GM10248 (cell line): ENCODE measurements at regions not wholly inside any gene's neighbourhood (a gene's known extent, or its start where the extent isn't known, plus 50 kb on each side); places are given as distances from the start of the nearest gene placed in this dataset.

ENCODE experiments used
- CTCF ChIA-PET: fragments of 300-600 bp; sonication (Branson Sonifier 250); formaldehyde crosslinking; extraction: SDS; loops from one replicate; lab custom pipeline; 2021; ENCODE audit warnings: antibody characterized with exemption; lab: Yijun Ruan, JAX
- POLR2A ChIA-PET: fragments of 350-650 bp; sonication (Branson Sonifier 250); formaldehyde crosslinking; extraction: SDS; loops from one replicate; lab custom pipeline; 2020; ENCODE audit warnings: antibody characterized with exemption; lab: Yijun Ruan, JAX
- DNase-seq: peaks from one replicate; pipeline ENCODE4 v3.0.0; 2012; ENCODE audit errors: extremely low spot score
- CTCF ChIP-seq: IDR thresholded peaks from 2 replicates; pipeline ENCODE4 v1.5.1; 2012; ENCODE audit warnings: mild to moderate bottlenecking, low read depth; ENCODE audit errors: extremely low read depth, missing control alignments, control extremely low read depth

- TF ChIP-seq CTCF, result no peak
- CTCF ChIA-PET, result interaction anchor here (0.8 to 1.0 kb wide), 2 partner anchors 17 to 20 kb away, joined by 3 read pairs; no protein-coding TSS in a partner anchor
- POLR2A ChIA-PET, result no interaction called here
- no peak for DNase-seq
These were observed 182.9 kb upstream of the NCAM1 start for GRCh38 chr11:112778091-112778876.

GRCh38 chr11:112778877-112779266 lies 182.3 kb upstream of the NCAM1 start:
- CTCF ChIA-PET, result interaction anchor here (0.8 kb wide), 1 partner anchor 17 kb away, joined by 3 read pairs; no protein-coding TSS in a partner anchor
- DNase-seq, result no peak
- POLR2A ChIA-PET, result no interaction called here
- no peak for TF ChIP-seq CTCF

GRCh38 chr11:112780351-112781087 lies 180.7 kb upstream of the NCAM1 start:
- no peak for TF ChIP-seq CTCF
- ChIA-PET CTCF (no interaction called here), POLR2A (no interaction called here)
- no peak for DNase-seq

- ChIA-PET CTCF (interaction anchor here (0.8 to 1.0 kb wide), 3 partner anchors 14 to 506 kb away, joined by 3 read pairs; no protein-coding TSS in a partner anchor), POLR2A (no interaction called here)
- no peak for TF ChIP-seq CTCF
These were observed 177.3 kb upstream of the NCAM1 start for GRCh38 chr11:112783945-112784322.

GRCh38 chr11:112784323-112785073 lies 176.7 kb upstream of the NCAM1 start:
- no peak for DNase-seq
- POLR2A ChIA-PET, result no interaction called here
- CTCF ChIA-PET, result interaction anchor here (0.8 to 1.0 kb wide), 3 partner anchors 14 to 505 kb away, joined by 3 read pairs; no protein-coding TSS in a partner anchor
- no peak for TF ChIP-seq CTCF

More at GRCh38 chr11:112783945-112784322, 177.3 kb upstream of the NCAM1 start:
- no peak for DNase-seq

GRCh38 chr11:112785149-112785548 lies 176.1 kb upstream of the NCAM1 start:
- POLR2A ChIA-PET, result no interaction called here
- DNase-seq, result no peak
- CTCF ChIA-PET, result no interaction called here
- TF ChIP-seq CTCF, result no peak
